Stimulated activated CD4-positive, alpha-beta T cell treated with anti-CD3 and anti-CD28 coated beads, Interleukin-4, amount 100 ng/mL, for 1 hour (primary cell): ENCODE measurements at regions not wholly inside any gene's neighbourhood (a gene's known extent, or its start where the extent isn't known, plus 50 kb on each side); places are given as distances from the start of the nearest gene placed in this dataset.

Source experiments
- DNase-seq: peaks from one replicate; pipeline ENCODE4 v3.0.0-alpha.2; 2020

- no peak for DNase-seq
These were observed 524.8 kb downstream of the FUT8 start for GRCh38 chr14:65937079-65937959.

- DNase-seq = no peak
These were observed 525.4 kb downstream of the FUT8 start for GRCh38 chr14:65937960-65938316.

- no peak for DNase-seq
These were observed 526.2 kb downstream of the FUT8 start for GRCh38 chr14:65938738-65939137.

- no peak for DNase-seq
These were observed 526.7 kb downstream of the FUT8 start for GRCh38 chr14:65939184-65939583.

GRCh38 chr14:65940056-65940735, 527.7 kb downstream of the FUT8 start:
- no peak for DNase-seq

- no peak for DNase-seq
These were observed 528.6 kb downstream of the FUT8 start for GRCh38 chr14:65941091-65941490.

GRCh38 chr14:65943150-65943549, 530.6 kb downstream of the FUT8 start:
- DNase-seq = no peak

GRCh38 chr14:65943916-65944410, 531.4 kb downstream of the FUT8 start:
- no peak for DNase-seq

- DNase-seq = no peak
These were observed 532.8 kb downstream of the FUT8 start for GRCh38 chr14:65945327-65945726.

GRCh38 chr14:65946494-65946893, 534.0 kb downstream of the FUT8 start:
- no peak for DNase-seq

GRCh38 chr14:65948302-65948701, 535.8 kb downstream of the FUT8 start:
- DNase-seq = no peak

- DNase-seq = peak; percentile 11
These were observed 536.3 kb upstream of the CCDC196 start for GRCh38 chr14:65949711-65950516.

GRCh38 chr14:65954942-65955341, 531.2 kb upstream of the CCDC196 start:
- DNase-seq = no peak

- DNase-seq = no peak
These were observed 528.5 kb upstream of the CCDC196 start for GRCh38 chr14:65957631-65958205.

GRCh38 chr14:65958664-65959562, 527.3 kb upstream of the CCDC196 start:
- no peak for DNase-seq

- no peak for DNase-seq
These were observed 526.6 kb upstream of the CCDC196 start for GRCh38 chr14:65959563-65960024.

- DNase-seq = peak; percentile 82
These were observed 525.2 kb upstream of the CCDC196 start for GRCh38 chr14:65961004-65961403.

- DNase-seq = no peak
These were observed 523.2 kb upstream of the CCDC196 start for GRCh38 chr14:65962952-65963351.

- DNase-seq = no peak
These were observed 521.8 kb upstream of the CCDC196 start for GRCh38 chr14:65964366-65964765.

GRCh38 chr14:65966188-65966587, 520.0 kb upstream of the CCDC196 start:
- no peak for DNase-seq

- no peak for DNase-seq
These were observed 513.8 kb upstream of the CCDC196 start for GRCh38 chr14:65972346-65972870.
